DMS 273 (cell line): ENCODE measurements at regions not wholly inside any gene's neighbourhood (a gene's known extent, or its start where the extent isn't known, plus 50 kb on each side); places are given as distances from the start of the nearest gene placed in this dataset.
"Not testable (repeated sequence)": the region's sequence is repeated elsewhere in the genome, so short reads cannot be mapped to it uniquely, and the experiment has no call there.

ENCODE experiments used
- DNase-seq: peaks from one replicate; lab custom pipeline; 2025; ENCODE audit not compliant: unreplicated experiment; lab: John Stamatoyannopoulos, UW

DNA sequence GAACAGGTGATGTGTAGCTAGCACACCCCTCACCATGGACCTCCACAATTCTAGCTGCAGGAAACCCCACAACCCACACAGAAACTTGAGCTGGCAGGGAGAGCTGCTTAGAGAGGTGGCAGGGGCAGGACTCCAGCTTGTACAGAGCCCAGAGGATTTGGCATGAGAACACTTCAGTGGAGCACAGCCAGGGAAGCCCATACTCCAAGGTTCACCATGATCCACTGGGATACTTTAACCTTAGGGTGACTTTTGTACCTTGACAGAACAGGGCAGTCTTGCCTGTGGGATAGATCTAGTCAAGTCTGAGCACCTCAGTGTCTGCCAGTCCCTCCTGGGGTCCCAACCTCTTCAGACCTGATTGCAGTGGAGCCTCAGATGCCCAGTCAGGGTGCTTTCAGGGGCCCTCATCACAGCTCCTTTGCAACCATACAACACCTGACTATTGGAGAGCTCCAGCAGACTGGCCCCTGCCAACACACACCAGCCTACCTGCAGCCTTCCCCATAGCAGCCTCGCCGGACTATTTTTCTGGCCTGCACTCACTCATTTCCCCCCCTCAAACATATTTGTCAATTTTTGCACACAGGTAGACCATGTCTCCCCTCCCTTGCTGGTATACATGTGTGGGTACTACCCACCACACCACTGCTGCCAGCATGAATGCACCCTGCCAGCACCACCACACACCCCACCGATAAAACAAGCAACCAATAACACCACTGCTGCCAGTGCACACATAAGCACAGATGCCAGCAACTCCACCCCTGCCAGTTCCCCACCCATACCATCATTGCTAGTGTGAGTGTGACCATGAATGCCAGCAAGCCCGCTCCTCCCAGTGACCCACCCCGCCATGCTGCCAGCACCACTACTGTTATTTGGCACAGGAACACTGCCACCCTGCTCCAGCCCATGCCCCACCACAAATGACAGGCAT, 56.0 kb upstream of the CDX4 start:
- DNase-seq, result no peak

DNA sequence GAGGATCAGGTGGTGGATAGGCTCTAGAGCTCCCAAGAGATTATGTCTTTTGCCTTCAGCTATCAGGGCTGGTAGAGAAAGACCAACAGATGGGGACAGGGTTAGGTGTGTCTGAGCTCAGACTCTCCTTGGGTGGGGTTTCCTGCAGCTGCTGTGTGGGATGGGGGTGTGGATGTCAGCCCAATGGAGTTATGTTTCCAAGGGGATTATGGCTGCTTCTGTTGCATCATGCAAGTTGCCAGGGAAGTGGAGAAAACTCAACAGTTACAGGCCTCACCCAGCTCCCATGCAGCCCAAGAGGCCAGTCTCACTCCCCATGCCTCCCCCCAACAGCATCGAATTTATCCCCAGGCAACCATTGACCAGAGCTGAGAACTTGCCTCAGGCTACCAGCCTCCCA, 80.2 kb upstream of the CDX4 start:
- no peak for DNase-seq

DNA sequence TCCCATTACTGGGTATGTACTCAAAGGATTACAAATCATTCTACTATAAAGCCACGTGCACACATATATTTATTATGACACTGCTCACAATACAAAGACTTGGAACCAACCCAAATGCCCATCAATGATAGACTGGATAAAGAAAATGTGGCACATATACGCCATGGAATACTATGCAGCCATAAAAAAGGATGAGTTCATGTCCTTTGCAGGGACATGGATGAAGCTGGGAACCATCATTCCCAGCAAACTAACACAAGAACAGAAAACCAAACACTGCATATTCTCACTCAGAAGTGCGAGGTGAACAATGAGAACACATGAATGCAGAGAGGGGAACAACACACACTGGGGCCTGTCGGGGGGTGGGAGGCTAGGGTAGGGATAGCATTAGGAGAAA, 89.6 kb upstream of the CDX4 start:
- DNase-seq, result not testable (repeated sequence)

DNA sequence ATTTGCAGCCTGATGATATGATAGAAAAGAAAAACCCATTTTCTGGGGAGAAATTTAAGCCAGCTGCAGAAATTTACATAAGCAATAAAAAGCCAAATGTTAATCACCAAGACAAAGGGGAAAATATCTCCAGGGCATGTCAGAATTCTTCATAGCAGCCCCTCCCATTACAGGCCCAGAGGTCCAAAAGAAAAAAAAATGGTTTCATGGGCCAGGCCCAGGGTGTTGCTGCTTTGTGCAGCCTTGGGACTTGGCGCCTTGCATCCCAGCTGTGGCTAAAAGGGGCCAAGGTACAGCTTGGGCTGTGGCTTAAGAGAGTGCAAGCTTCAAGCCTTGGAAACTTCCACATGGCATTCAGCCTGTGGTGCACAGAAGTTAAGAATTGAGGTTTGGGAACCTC, 97.9 kb upstream of the CDX4 start:
- no peak for DNase-seq

DNA sequence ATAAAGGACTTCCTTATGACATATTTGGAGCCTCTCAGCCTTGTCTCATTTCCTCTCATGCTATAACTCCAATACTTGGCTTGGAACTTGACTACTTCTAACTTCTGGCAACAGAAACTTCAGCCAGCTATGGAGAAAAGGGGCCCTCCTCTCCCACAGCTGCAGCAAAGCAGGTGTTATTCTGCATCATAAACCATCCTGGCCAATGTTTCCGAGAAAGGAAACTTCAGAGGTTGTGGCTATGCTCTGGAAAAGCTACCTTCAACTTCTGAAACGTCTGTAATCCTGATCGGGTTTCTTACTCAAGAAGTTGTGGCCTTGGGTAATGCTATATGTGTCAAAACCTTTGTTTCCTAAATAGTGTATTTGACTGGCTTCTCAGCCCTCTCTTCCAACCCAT, 109.5 kb upstream of the CDX4 start:
- DNase-seq, result no peak

DNA sequence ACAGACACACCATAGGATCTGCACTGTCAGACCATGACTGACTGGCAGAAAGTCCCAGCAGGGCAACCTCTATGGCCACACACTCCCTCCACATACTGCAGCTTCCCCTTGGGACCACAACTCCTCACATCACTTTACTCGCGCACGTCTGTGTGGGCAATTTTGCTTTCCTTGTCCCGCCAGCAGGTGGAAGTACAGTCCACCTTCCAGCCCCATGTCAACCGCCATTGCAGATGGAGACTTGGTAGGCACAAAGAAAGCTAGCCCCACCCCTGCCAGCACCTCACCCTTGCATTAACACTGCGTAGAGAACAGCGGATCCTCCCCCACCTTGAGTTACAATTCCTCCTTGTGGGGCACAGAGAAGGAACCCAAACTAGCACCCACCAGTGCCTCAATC, 74.4 kb upstream of the NAP1L2 start:
- peak; percentile 11 for DNase-seq

DNA sequence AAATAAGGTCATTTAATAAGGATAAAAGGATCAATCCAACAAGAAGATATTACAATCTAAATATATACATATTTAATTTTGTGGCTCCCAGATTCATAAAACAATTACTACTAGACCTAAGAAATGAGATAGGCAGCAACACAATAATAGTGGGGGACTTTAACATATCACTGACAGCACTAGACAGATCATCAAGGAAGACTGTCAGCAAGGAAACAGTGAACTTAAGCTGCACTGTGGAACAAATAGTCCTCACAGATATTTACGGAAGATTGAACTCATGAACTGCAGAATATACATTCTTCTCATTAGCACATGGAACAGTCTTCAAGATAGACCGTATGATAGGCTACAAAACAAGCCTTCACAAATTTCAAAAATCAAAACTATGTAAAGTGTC, 56.1 kb upstream of the NAP1L2 start:
- no peak for DNase-seq

DNA sequence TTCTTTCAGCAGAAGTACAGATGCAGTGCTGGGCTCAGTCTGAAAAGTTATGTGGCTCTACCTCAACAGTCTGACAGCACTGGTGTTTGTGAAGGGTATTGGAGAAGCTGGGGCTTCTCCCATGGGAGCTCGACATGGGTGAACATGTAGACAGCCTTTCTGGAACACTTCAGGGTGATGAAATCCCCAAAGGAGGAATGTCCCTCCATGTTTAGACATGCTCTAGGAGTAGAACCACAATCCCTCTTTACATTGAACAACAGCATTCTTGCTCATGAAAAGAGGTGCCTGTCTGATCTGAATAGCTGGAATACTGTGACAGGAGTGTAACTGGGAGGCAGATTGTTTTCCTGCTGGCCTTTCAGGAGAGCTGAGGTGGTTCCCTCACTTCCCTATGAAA, 53.8 kb upstream of the NAP1L2 start:
- DNase-seq, result no peak

DNA sequence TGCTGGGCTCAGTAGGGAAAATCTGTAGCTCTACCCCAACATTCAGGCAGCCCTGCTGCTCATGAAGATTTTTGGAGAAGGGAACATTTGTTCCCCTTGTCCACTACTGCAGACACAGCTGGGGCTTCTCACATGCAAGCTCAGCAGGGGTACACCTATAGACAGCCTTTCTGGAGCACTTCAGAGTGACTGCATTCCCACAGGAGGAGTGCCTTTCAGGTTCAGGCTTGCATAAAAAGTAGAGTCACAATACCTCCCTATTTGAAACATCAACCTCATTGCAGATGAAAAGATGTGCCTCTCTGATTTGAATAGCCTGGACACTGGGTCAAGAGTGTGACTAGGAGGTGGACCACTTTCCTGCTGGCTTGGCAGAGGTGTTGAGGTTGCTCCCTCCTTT, 53.3 kb upstream of the NAP1L2 start:
- DNase-seq, result no peak

DNA sequence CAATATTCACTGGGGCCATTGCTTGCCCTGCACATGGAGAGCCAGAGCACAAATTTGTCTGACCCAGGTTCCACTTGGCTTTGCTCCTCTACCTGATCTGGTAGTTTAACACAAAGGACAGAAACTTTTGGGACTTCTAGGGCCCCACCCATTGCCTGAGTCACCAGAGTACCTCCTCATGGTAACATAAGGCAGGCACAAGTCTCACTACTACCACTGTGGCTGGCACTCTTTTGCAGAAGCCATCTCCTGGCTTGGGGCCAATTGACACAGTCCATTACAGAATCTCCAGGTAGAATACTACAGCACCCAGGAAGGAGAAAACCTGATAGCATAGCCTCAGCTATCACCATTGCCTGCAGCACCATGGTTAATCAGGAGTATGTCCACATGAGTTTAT, 52.6 kb upstream of the NAP1L2 start:
- DNase-seq, result no peak

DNA sequence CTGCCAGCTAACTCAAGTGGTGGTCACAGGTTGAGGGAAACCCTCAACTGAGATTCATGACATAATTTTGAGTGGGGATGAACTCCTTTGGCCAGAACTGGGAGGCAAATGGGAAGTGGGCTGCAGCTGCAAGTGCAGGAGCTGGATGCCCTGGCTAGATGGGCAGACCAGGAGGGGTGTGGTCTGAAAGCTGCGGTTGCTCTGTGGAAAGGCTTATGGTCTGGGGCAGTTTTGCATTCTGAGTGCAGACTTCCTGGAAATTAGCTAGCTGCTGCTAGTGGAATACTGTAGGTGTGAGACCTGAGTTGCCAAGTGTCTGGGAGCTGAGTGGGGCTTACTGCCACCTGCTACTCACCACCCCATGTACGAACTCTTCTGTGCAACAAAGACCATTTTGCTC, 52.1 kb upstream of the NAP1L2 start:
- no peak for DNase-seq
